H9 (cell line): ENCODE measurements at regions not wholly inside any gene's neighbourhood (a gene's known extent, or its start where the extent isn't known, plus 50 kb on each side); places are given as distances from the start of the nearest gene placed in this dataset.

Experiments
- DNase-seq: peaks from one replicate; pipeline ENCODE4 v3.0.0-alpha.2; 2017
- H2AFZ ChIP-seq: one replicate; pipeline ENCODE4 v1.6.1; 2013; ENCODE audit warnings: mild to moderate bottlenecking, low read length, control low read depth, moderate library complexity
- H2AK5ac ChIP-seq: 2 replicates; pipeline ENCODE4 v1.6.1; 2013; ENCODE audit warnings: low read length, control low read depth, mixed read lengths; ENCODE audit not compliant: insufficient read length
- H2BK120ac ChIP-seq: one replicate; pipeline ENCODE4 v1.6.1; 2013; ENCODE audit warnings: low read depth, mild to moderate bottlenecking, low read length, control low read depth, inconsistent platforms; ENCODE audit not compliant: poor library complexity, severe bottlenecking
- H2BK12ac ChIP-seq: 2 replicates; pipeline ENCODE4 v1.6.1; 2013; ENCODE audit warnings: low read length, control low read depth, mixed read lengths, low read depth; ENCODE audit not compliant: insufficient read length
- H2BK15ac ChIP-seq: 2 replicates; pipeline ENCODE4 v1.6.1; 2013; ENCODE audit warnings: low read depth, low read length, control low read depth
- H2BK20ac ChIP-seq: one replicate; pipeline ENCODE4 v1.6.1; 2013; ENCODE audit warnings: low read depth, mild to moderate bottlenecking, low read length, control low read depth, inconsistent platforms; ENCODE audit not compliant: poor library complexity, severe bottlenecking
- H2BK5ac ChIP-seq: 2 replicates; pipeline ENCODE4 v1.6.1; 2013; ENCODE audit warnings: low read length, control low read depth, mixed read lengths; ENCODE audit not compliant: insufficient read length
- H3K14ac ChIP-seq: 2 replicates; pipeline ENCODE4 v1.6.1; 2013; ENCODE audit warnings: low read length, control low read depth; ENCODE audit not compliant: insufficient read depth
- H3K18ac ChIP-seq: 2 replicates; pipeline ENCODE4 v1.6.1; 2013; ENCODE audit warnings: low read depth, mild to moderate bottlenecking, mixed read lengths, low read length, control low read depth; ENCODE audit not compliant: insufficient read length
- H3K23ac ChIP-seq: 2 replicates; pipeline ENCODE4 v1.6.1; 2013; ENCODE audit warnings: low read length, control low read depth, mixed read lengths, low read depth; ENCODE audit not compliant: insufficient read length
- H3K23me2 ChIP-seq: 2 replicates; pipeline ENCODE4 v1.6.1; 2013; ENCODE audit warnings: low read depth, mild to moderate bottlenecking, mixed read lengths, low read length, control low read depth; ENCODE audit not compliant: insufficient read length, poor library complexity, severe bottlenecking
- H3K27ac ChIP-seq: 2 replicates; pipeline ENCODE4 v1.5.1; 2013; ENCODE audit warnings: low read length, control low read depth, mixed read lengths, low read depth; ENCODE audit not compliant: insufficient read length
- H3K27me3 ChIP-seq: 2 replicates; pipeline ENCODE4 v1.6.1; 2013; ENCODE audit warnings: low read length, control low read depth, inconsistent platforms; ENCODE audit not compliant: insufficient read depth
- H3K4ac ChIP-seq: 2 replicates; pipeline ENCODE4 v1.6.1; 2013; ENCODE audit warnings: low read depth, mild to moderate bottlenecking, control low read depth, inconsistent platforms, low read length, moderate library complexity
- H3K4me1 ChIP-seq: 2 replicates; pipeline ENCODE4 v1.6.1; 2013; ENCODE audit warnings: low read length, control low read depth, inconsistent platforms; ENCODE audit not compliant: insufficient read depth
- H3K4me2 ChIP-seq: 2 replicates; pipeline ENCODE4 v1.6.1; 2013; ENCODE audit warnings: low read length, control low read depth, mixed read lengths; ENCODE audit not compliant: insufficient read length, insufficient read depth
- H3K56ac ChIP-seq: 2 replicates; pipeline ENCODE4 v1.6.1; 2013; ENCODE audit warnings: low read depth, mild to moderate bottlenecking, mixed read lengths, low read length, control low read depth; ENCODE audit not compliant: insufficient read length
- H3K79me1 ChIP-seq: 2 replicates; pipeline ENCODE4 v1.6.1; 2013; ENCODE audit warnings: low read depth, mild to moderate bottlenecking, moderate library complexity, low read length, control low read depth, inconsistent platforms; ENCODE audit not compliant: insufficient read depth, poor library complexity, severe bottlenecking
- H3K79me2 ChIP-seq: 2 replicates; pipeline ENCODE4 v1.6.1; 2013; ENCODE audit warnings: low read length, control low read depth, inconsistent platforms; ENCODE audit not compliant: insufficient read depth
- H3K9ac ChIP-seq: 2 replicates; pipeline ENCODE4 v1.6.1; 2013; ENCODE audit warnings: low read length, control low read depth, mixed read lengths; ENCODE audit not compliant: insufficient read length; ENCODE audit errors: extremely low read depth
- H3K9me3 ChIP-seq: one replicate; pipeline ENCODE4 v1.6.1; 2013; ENCODE audit warnings: low read depth, low read length, inconsistent platforms; ENCODE audit not compliant: control insufficient read depth
- H3T11ph ChIP-seq: one replicate; pipeline ENCODE4 v1.6.1; 2013; ENCODE audit warnings: mild to moderate bottlenecking, low read length, control low read depth, inconsistent platforms
- H4K20me1 ChIP-seq: one replicate; pipeline ENCODE4 v1.6.1; 2013; ENCODE audit not compliant: control insufficient read depth, insufficient read length, insufficient read depth
- H4K5ac ChIP-seq: 2 replicates; pipeline ENCODE4 v1.6.1; 2013; ENCODE audit warnings: low read depth, mild to moderate bottlenecking, mixed read lengths, low read length, control low read depth; ENCODE audit not compliant: insufficient read length
- H4K8ac ChIP-seq: replicated peaks from 2 replicates; pipeline ENCODE4 v1.6.1; 2013; ENCODE audit warnings: low read length, control low read depth, mixed read lengths, low read depth; ENCODE audit not compliant: insufficient read length
- H4K91ac ChIP-seq: 2 replicates; pipeline ENCODE4 v1.6.1; 2013; ENCODE audit warnings: low read depth, mild to moderate bottlenecking, moderate library complexity, mixed read lengths, low read length, control low read depth; ENCODE audit not compliant: insufficient read length
- H3K27ac Mint-ChIP-seq, 3 experiments: 2 replicates in 2 of 3; 3 replicates in 1 of 3; pipeline ENCODE4 v1.8.0; 2020 to 2021; ENCODE audit warnings: mixed read lengths in 3 of 3, mild to moderate bottlenecking in 1 of 3, moderate library complexity in 1 of 3
- H3K27me3 Mint-ChIP-seq: 2 replicates; pipeline ENCODE4 v1.8.0; 2021; ENCODE audit warnings: low read depth, mild to moderate bottlenecking, moderate library complexity, mixed read lengths
- H3K36me3 Mint-ChIP-seq, 3 experiments: 2 replicates in 2 of 3; 3 replicates in 1 of 3; pipeline ENCODE4 v1.8.0; 2020 to 2021; ENCODE audit warnings: low read depth in 3 of 3, mixed read lengths in 3 of 3; ENCODE audit not compliant: insufficient read depth in 1 of 3
- H3K4me1 Mint-ChIP-seq, 2 experiments: 2 replicates each; pipeline ENCODE4 v1.8.0; 2020; ENCODE audit warnings: mixed read lengths in 2 of 2
- H3K4me3 Mint-ChIP-seq, 2 experiments: 2 replicates in 1 of 2; 3 replicates in 1 of 2; pipeline ENCODE4 v1.8.0; 2020 to 2021; ENCODE audit warnings: mild to moderate bottlenecking in 2 of 2, mixed read lengths in 2 of 2, moderate library complexity in 1 of 2
- H3K9me3 Mint-ChIP-seq, 2 experiments: 2 replicates in 1 of 2; 3 replicates in 1 of 2; pipeline ENCODE4 v1.8.0; 2020; ENCODE audit warnings: mild to moderate bottlenecking in 2 of 2, mixed read lengths in 2 of 2, moderate library complexity in 1 of 2
- CTCF ChIP-seq: fragments of 200-600 bp; sonication (generic); conservative IDR thresholded peaks from 3 replicates; pipeline ENCODE4 v1.8.0; 2021; ENCODE audit warnings: antibody characterized with exemption, mild to moderate bottlenecking
- WGBS: extraction: QIAGEN DNeasy Blood & Tissue Kit; methylation state at CpG from one replicate; pipeline ENCODE4 v1.1.7; 2013; ENCODE audit warnings: missing lambda C conversion rate, low lambda C conversion rate, mixed read lengths; ENCODE audit not compliant: insufficient read length; ENCODE audit errors: extremely low coverage; 5-methylcytosine and 5-hydroxymethylcytosine counted together

- H4K8ac ChIP-seq, result no peak overlapping the region
- no peak overlapping the region for H2BK12ac ChIP-seq
- no peaks in the 10 kb centered on the region for H3K79me2 ChIP-seq
- Mint-ChIP-seq H3K4me3 (no peak overlapping the region), H3K36me3 (peaks cover 0 to 4% (median 2%) of the 10 kb centered on the region in 3 experiments; a peak in 4 of 7 replicates), H3K27me3 (no peaks in the 10 kb centered on the region), H3K4me1 (no peaks in the 10 kb centered on the region), H3K9me3 (peaks cover 0 to 4% of the 10 kb centered on the region in 2 experiments; a peak in 1 of 5 replicates), H3K27ac (no peak overlapping the region)
- no peaks in the 10 kb centered on the region for H3K27me3 ChIP-seq
- H3K4me2 ChIP-seq, result no peak overlapping the region
- H3K4ac ChIP-seq, result no peak overlapping the region
- H3K4me1 ChIP-seq, result no peaks in the 10 kb centered on the region
- H3K23ac ChIP-seq, result no peak overlapping the region
- no peak overlapping the region for H3K56ac ChIP-seq
- H4K20me1 ChIP-seq, result no peaks in the 10 kb centered on the region
- no peak overlapping the region for H3K14ac ChIP-seq
- no peak overlapping the region for H2BK120ac ChIP-seq
- H2BK5ac ChIP-seq, result no peak overlapping the region
- DNase-seq, result no peak
- H4K5ac ChIP-seq, result no peak overlapping the region
- H2BK20ac ChIP-seq, result no peak overlapping the region
- no peak overlapping the region for H3K18ac ChIP-seq
- H2BK15ac ChIP-seq, result no peak overlapping the region
- H2AFZ ChIP-seq, result no peak overlapping the region
- no peak for TF ChIP-seq CTCF
- H3T11ph ChIP-seq, result no peak overlapping the region
- no peaks in the 10 kb centered on the region for H3K79me1 ChIP-seq
- no CpG with 5 or more reads among the region's 1 CpG for WGBS
- H3K9ac ChIP-seq, result no peak overlapping the region
- no peaks in the 10 kb centered on the region for H3K9me3 ChIP-seq
- H4K91ac ChIP-seq, result no peak overlapping the region
- H3K27ac ChIP-seq, result no peak overlapping the region
- H2AK5ac ChIP-seq, result no peak overlapping the region
- H3K23me2 ChIP-seq, result no peaks in the 10 kb centered on the region
Measured at GRCh38 chr18:39435996-39436395, 1870.4 kb upstream of the CELF4 start.
